DMS114 treated with DMSO at 0.1 percent for 48 hours (cell line): ENCODE measurements at regions not wholly inside any gene's neighbourhood (a gene's known extent, or its start where the extent isn't known, plus 50 kb on each side); places are given as distances from the start of the nearest gene placed in this dataset.

Experiments used
- DNase-seq: peaks from one replicate; lab custom pipeline; 2025; ENCODE audit not compliant: unreplicated experiment; lab: John Stamatoyannopoulos, UW

GRCh38 chr3:24905266-24905665 is 410.6 kb upstream of the THRB start:
- no peak for DNase-seq

GRCh38 chr3:24907106-24907505 is 412.5 kb upstream of the THRB start:
- DNase-seq, result no peak

GRCh38 chr3:24911076-24911475 is 416.4 kb upstream of the THRB start:
- DNase-seq, result no peak

- DNase-seq, result no peak
Measured at GRCh38 chr3:24915639-24916038, 421.0 kb upstream of the THRB start.

GRCh38 chr3:24917908-24918307 is 423.3 kb upstream of the THRB start:
- DNase-seq, result no peak

- DNase-seq, result no peak
Measured at GRCh38 chr3:24923570-24923969, 428.9 kb upstream of the THRB start.

GRCh38 chr3:24929521-24929920 is 434.9 kb upstream of the THRB start:
- no peak for DNase-seq

- DNase-seq, result no peak
Measured at GRCh38 chr3:24933401-24933800, 438.8 kb upstream of the THRB start.

- no peak for DNase-seq
Measured at GRCh38 chr3:24936574-24936973, 441.9 kb upstream of the THRB start.

GRCh38 chr3:24937228-24937627 is 442.6 kb upstream of the THRB start:
- no peak for DNase-seq

GRCh38 chr3:24937780-24938179 is 443.1 kb upstream of the THRB start:
- no peak for DNase-seq

GRCh38 chr3:24943961-24944360 is 449.3 kb upstream of the THRB start:
- DNase-seq, result no peak

GRCh38 chr3:24944805-24945520 is 450.3 kb upstream of the THRB start:
- DNase-seq, result no peak

GRCh38 chr3:24945563-24945962 is 450.9 kb upstream of the THRB start:
- DNase-seq, result no peak

GRCh38 chr3:24947103-24947502 is 452.5 kb upstream of the THRB start:
- no peak for DNase-seq

GRCh38 chr3:24951180-24951579 is 456.5 kb upstream of the THRB start:
- no peak for DNase-seq

GRCh38 chr3:24952388-24952787 is 457.7 kb upstream of the THRB start:
- no peak for DNase-seq

GRCh38 chr3:24953060-24953771 is 458.6 kb upstream of the THRB start:
- no peak for DNase-seq

GRCh38 chr3:24956613-24957012 is 462.0 kb upstream of the THRB start:
- no peak for DNase-seq

GRCh38 chr3:24958271-24958670 is 463.6 kb upstream of the THRB start:
- DNase-seq, result no peak

- DNase-seq, result no peak
Measured at GRCh38 chr3:24958910-24959447, 464.3 kb upstream of the THRB start.
